ENCODE measurements at regions not wholly inside any gene's neighbourhood (a gene's known extent, or its start where the extent isn't known, plus 50 kb on each side); places are given as distances from the start of the nearest gene placed in this dataset.
A peak's percentile ranks its signal among the peaks of the same experiment; 100 is the strongest.

GRCh38 chr1:201739080-201739479 lies 89.9 kb upstream of the IPO9 start:
- Mint-ChIP-seq H3K4me1 (peaks cover 47% of the 10 kb centered on the region), H3K27ac (peak overlapping the region; percentile 85), H3K36me3 (no peaks in the 10 kb centered on the region), H3K27me3 (peaks cover 10% of the 10 kb centered on the region), H3K9me3 (no peaks in the 10 kb centered on the region), H3K4me3 (peak overlapping the region; percentile 83)
- no peak for ATAC-seq

GRCh38 chr1:201739492-201740085 lies 89.4 kb upstream of the IPO9 start:
- no peaks in the 10 kb centered on the region for H3K9me3 Mint-ChIP-seq
- H3K36me3 Mint-ChIP-seq: no peaks in the 10 kb centered on the region
- ATAC-seq: peak; percentile 85
- H3K4me1 Mint-ChIP-seq: peaks cover 47% of the 10 kb centered on the region
- H3K27ac Mint-ChIP-seq: peak overlapping the region; percentile 85
- peaks cover 8% of the 10 kb centered on the region for H3K27me3 Mint-ChIP-seq
- H3K4me3 Mint-ChIP-seq: peak overlapping the region; percentile 83

- Mint-ChIP-seq H3K36me3 (no peaks in the 10 kb centered on the region), H3K4me3 (peak overlapping the region; percentile 83), H3K4me1 (peaks cover 47% of the 10 kb centered on the region), H3K27ac (peak overlapping the region; percentile 85), H3K27me3 (peaks cover 8% of the 10 kb centered on the region), H3K9me3 (no peaks in the 10 kb centered on the region)
- ATAC-seq: no peak
Observed at GRCh38 chr1:201740086-201740541, 88.8 kb upstream of the IPO9 start.

- Mint-ChIP-seq H3K9me3 (no peaks in the 10 kb centered on the region), H3K36me3 (no peaks in the 10 kb centered on the region), H3K4me1 (peaks cover 47% of the 10 kb centered on the region), H3K27ac (peak overlapping the region; percentile 85), H3K27me3 (peaks cover 8% of the 10 kb centered on the region), H3K4me3 (peak overlapping the region; percentile 83)
- peak; percentile 61 for ATAC-seq
Observed at GRCh38 chr1:201740670-201741111, 88.3 kb upstream of the IPO9 start.

GRCh38 chr1:201741763-201742342 lies 87.1 kb upstream of the IPO9 start:
- Mint-ChIP-seq H3K4me1 (peaks cover 40% of the 10 kb centered on the region), H3K4me3 (no peak overlapping the region), H3K27me3 (peaks cover 12% of the 10 kb centered on the region), H3K27ac (no peak overlapping the region), H3K36me3 (no peaks in the 10 kb centered on the region), H3K9me3 (no peaks in the 10 kb centered on the region)
- ATAC-seq: no peak

GRCh38 chr1:201742476-201742875 lies 86.5 kb upstream of the IPO9 start:
- no peak for ATAC-seq
- Mint-ChIP-seq H3K9me3 (no peaks in the 10 kb centered on the region), H3K27ac (no peak overlapping the region), H3K4me1 (peaks cover 34% of the 10 kb centered on the region), H3K4me3 (no peak overlapping the region), H3K27me3 (peaks cover 19% of the 10 kb centered on the region), H3K36me3 (no peaks in the 10 kb centered on the region)

GRCh38 chr1:201742955-201743805 lies 85.8 kb upstream of the IPO9 start:
- H3K36me3 Mint-ChIP-seq: no peaks in the 10 kb centered on the region
- no peaks in the 10 kb centered on the region for H3K9me3 Mint-ChIP-seq
- peaks cover 30% of the 10 kb centered on the region for H3K4me1 Mint-ChIP-seq
- no peak overlapping the region for H3K4me3 Mint-ChIP-seq
- H3K27me3 Mint-ChIP-seq: peaks cover 19% of the 10 kb centered on the region
- no peak overlapping the region for H3K27ac Mint-ChIP-seq
- no peak for ATAC-seq

GRCh38 chr1:201745023-201745422 lies 83.9 kb upstream of the IPO9 start:
- Mint-ChIP-seq H3K9me3 (no peaks in the 10 kb centered on the region), H3K27ac (no peak overlapping the region), H3K36me3 (no peaks in the 10 kb centered on the region), H3K4me1 (peaks cover 17% of the 10 kb centered on the region), H3K4me3 (no peak overlapping the region), H3K27me3 (peaks cover 16% of the 10 kb centered on the region)
- ATAC-seq: no peak

- ATAC-seq: no peak
- Mint-ChIP-seq H3K4me3 (no peak overlapping the region), H3K27ac (no peak overlapping the region), H3K9me3 (no peaks in the 10 kb centered on the region), H3K36me3 (no peaks in the 10 kb centered on the region), H3K4me1 (peaks cover 6% of the 10 kb centered on the region), H3K27me3 (peaks cover 11% of the 10 kb centered on the region)
Observed at GRCh38 chr1:201746156-201746555, 82.8 kb upstream of the IPO9 start.

- Mint-ChIP-seq H3K9me3 (no peaks in the 10 kb centered on the region), H3K4me1 (peaks cover 12% of the 10 kb centered on the region), H3K27ac (no peak overlapping the region), H3K27me3 (peaks cover 16% of the 10 kb centered on the region), H3K36me3 (no peaks in the 10 kb centered on the region), H3K4me3 (no peak overlapping the region)
- ATAC-seq: no peak
Observed at GRCh38 chr1:201747261-201747660, 81.7 kb upstream of the IPO9 start.

- no peak for ATAC-seq
- Mint-ChIP-seq H3K36me3 (no peaks in the 10 kb centered on the region), H3K4me3 (no peak overlapping the region), H3K4me1 (peaks cover 12% of the 10 kb centered on the region), H3K27ac (no peak overlapping the region), H3K9me3 (no peaks in the 10 kb centered on the region), H3K27me3 (peaks cover 21% of the 10 kb centered on the region)
Observed at GRCh38 chr1:201748335-201748734, 80.6 kb upstream of the IPO9 start.

- ATAC-seq: no peak
- H3K4me3 Mint-ChIP-seq: no peak overlapping the region
- no peaks in the 10 kb centered on the region for H3K9me3 Mint-ChIP-seq
- H3K36me3 Mint-ChIP-seq: no peaks in the 10 kb centered on the region
- H3K27ac Mint-ChIP-seq: no peak overlapping the region
- H3K4me1 Mint-ChIP-seq: peaks cover 12% of the 10 kb centered on the region
- H3K27me3 Mint-ChIP-seq: peaks cover 21% of the 10 kb centered on the region
Observed at GRCh38 chr1:201749059-201749690, 79.8 kb upstream of the IPO9 start.

GRCh38 chr1:201750120-201750519 lies 78.8 kb upstream of the IPO9 start:
- Mint-ChIP-seq H3K4me1 (peaks cover 12% of the 10 kb centered on the region), H3K27me3 (peaks cover 21% of the 10 kb centered on the region), H3K9me3 (no peaks in the 10 kb centered on the region), H3K4me3 (no peak overlapping the region), H3K36me3 (no peaks in the 10 kb centered on the region), H3K27ac (no peak overlapping the region)
- ATAC-seq: no peak

- Mint-ChIP-seq H3K27me3 (peaks cover 21% of the 10 kb centered on the region), H3K4me3 (no peak overlapping the region), H3K27ac (no peak overlapping the region)
Observed at GRCh38 chr1:201750934-201751333, 78.0 kb upstream of the IPO9 start.

GRCh38 chr1:201751872-201752271 lies 77.1 kb upstream of the IPO9 start:
- no peak overlapping the region for H3K4me3 Mint-ChIP-seq
- no peak for ATAC-seq
- H3K4me1 Mint-ChIP-seq: peaks cover 17% of the 10 kb centered on the region
- no peaks in the 10 kb centered on the region for H3K9me3 Mint-ChIP-seq
- no peak overlapping the region for H3K27ac Mint-ChIP-seq
- peaks cover 23% of the 10 kb centered on the region for H3K27me3 Mint-ChIP-seq
- H3K36me3 Mint-ChIP-seq: no peaks in the 10 kb centered on the region

More at GRCh38 chr1:201750934-201751333, 78.0 kb upstream of the IPO9 start:
- no peak for ATAC-seq
- peaks cover 12% of the 10 kb centered on the region for H3K4me1 Mint-ChIP-seq
- H3K9me3 Mint-ChIP-seq: no peaks in the 10 kb centered on the region
- no peaks in the 10 kb centered on the region for H3K36me3 Mint-ChIP-seq
